ENCODE measurements at regions not wholly inside any gene's neighbourhood (a gene's known extent, or its start where the extent isn't known, plus 50 kb on each side); places are given as distances from the start of the nearest gene placed in this dataset.

GRCh38 chr12:89256060-89256459 is 96.2 kb downstream of the DUSP6 start:
- TF ChIP-seq, protein P1, sequence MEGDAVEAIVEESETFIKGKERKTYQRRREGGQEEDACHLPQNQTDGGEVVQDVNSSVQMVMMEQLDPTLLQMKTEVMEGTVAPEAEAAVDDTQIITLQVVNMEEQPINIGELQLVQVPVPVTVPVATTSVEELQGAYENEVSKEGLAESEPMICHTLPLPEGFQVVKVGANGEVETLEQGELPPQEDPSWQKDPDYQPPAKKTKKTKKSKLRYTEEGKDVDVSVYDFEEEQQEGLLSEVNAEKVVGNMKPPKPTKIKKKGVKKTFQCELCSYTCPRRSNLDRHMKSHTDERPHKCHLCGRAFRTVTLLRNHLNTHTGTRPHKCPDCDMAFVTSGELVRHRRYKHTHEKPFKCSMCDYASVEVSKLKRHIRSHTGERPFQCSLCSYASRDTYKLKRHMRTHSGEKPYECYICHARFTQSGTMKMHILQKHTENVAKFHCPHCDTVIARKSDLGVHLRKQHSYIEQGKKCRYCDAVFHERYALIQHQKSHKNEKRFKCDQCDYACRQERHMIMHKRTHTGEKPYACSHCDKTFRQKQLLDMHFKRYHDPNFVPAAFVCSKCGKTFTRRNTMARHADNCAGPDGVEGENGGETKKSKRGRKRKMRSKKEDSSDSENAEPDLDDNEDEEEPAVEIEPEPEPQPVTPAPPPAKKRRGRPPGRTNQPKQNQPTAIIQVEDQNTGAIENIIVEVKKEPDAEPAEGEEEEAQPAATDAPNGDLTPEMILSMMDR (IDR thresholded peaks at IDR 0.05) = no peak
- TF ChIP-seq EP300 (IDR thresholded peaks at IDR 0.05) (no peak), POLR2A (IDR thresholded peaks at IDR 0.05) (no peak), POLR2AphosphoS5 (IDR thresholded peaks at IDR 0.05) (no peak)

All from gastroesophageal sphincter (tissue), 3 donors.